GM18907 (cell line): ENCODE measurements at regions not wholly inside any gene's neighbourhood (a gene's known extent, or its start where the extent isn't known, plus 50 kb on each side); places are given as distances from the start of the nearest gene placed in this dataset.

Source experiments
- ATAC-seq: cut with Tn5 transposase; IDR thresholded peaks from one replicate; pipeline ENCODE4 v1.9.1; 2021; ENCODE audit warnings: mild to moderate bottlenecking, moderate library complexity; ENCODE audit not compliant: unreplicated experiment

- no peak for ATAC-seq
Observed at GRCh38 chr16:64312980-64313379, 808.9 kb downstream of the CDH11 start.

DNA sequence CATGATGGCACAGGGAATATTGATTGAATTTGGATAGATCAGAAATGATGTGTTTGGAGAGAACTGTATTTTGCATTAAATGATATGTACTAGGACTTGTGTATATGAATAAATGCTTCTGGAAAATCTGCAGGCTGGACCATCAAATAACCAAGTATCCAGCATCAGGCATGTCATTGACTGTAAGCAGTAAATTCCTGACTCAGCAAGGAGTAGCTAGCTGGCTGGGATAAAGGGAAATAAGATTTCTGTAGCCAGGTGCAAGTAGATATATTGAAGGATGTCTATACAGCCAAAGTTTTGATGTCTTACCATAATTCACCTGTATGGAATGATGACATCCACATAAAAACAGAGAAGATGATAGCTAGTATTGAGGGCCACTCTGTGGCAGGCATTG is 809.6 kb downstream of the CDH11 start:
- no peak for ATAC-seq

GRCh38 chr16:64311241-64311640 is 810.6 kb downstream of the CDH11 start:
- no peak for ATAC-seq

- ATAC-seq: no peak
Observed at GRCh38 chr16:64309398-64310110, 812.3 kb downstream of the CDH11 start.

- ATAC-seq: no peak
Observed at GRCh38 chr16:64308721-64309120, 813.1 kb downstream of the CDH11 start.

DNA sequence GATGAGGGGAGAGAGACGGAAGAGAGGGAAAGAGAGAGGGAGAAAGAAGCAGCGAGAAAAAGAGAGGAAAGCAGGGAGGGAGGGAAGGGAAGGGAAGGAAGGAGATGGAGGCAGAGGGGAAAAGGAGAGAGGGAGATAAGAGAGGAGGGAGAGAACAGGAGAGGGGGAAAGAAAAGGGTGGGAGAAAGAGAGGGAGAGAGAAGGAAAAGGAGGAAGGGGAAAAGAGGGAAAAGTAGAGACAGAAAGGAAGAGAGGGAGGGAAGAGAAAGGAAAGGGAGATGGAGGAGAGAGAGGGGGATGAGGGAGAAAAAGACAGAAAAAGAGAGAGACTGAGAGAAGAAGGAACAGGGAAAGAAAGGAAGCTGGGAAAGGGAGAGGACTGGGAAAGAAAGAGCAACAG is 814.4 kb downstream of the CDH11 start:
- ATAC-seq: no peak

DNA sequence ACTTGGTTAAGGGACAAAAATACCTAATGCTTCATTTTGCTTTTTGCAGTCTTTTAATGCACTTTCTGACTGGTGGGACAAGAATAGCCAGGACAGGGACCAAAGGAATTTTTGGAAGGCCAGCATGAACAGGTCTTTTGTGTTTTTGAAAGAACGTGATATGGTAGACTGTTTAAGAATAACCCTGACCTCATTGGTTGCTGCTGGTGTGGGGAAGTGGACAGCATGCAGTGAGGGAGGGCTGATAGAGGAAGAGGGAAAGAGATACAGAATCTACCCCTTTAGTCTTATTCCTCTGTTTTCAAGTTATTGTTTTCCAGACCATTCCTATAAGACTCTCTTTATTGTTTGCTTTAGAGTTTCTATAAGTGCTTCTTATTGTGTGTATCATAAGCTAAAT is 816.2 kb downstream of the CDH11 start:
- no peak for ATAC-seq

- ATAC-seq: no peak
Observed at GRCh38 chr16:64304951-64305350, 816.9 kb downstream of the CDH11 start.

DNA sequence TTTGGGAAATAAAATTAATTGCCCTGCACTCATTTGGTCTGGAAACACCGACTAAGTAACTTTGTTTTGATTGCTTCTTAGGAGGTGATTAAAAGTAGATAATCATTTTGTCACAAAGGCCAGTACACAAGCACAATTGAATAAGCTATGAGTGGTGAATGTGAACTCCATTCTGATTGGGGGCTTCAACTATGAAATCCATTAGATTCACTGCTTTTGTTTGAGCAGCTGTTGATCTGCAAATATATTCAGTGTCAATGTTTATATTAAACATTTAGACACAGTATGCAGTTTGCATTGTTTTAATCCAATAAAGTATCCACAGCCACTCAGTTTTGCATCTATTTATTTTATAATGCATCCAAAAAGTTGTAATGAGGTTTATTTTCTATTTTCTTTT is 817.5 kb downstream of the CDH11 start:
- no peak for ATAC-seq

GRCh38 chr16:64297863-64298600 is 823.8 kb downstream of the CDH11 start:
- ATAC-seq: no peak

DNA sequence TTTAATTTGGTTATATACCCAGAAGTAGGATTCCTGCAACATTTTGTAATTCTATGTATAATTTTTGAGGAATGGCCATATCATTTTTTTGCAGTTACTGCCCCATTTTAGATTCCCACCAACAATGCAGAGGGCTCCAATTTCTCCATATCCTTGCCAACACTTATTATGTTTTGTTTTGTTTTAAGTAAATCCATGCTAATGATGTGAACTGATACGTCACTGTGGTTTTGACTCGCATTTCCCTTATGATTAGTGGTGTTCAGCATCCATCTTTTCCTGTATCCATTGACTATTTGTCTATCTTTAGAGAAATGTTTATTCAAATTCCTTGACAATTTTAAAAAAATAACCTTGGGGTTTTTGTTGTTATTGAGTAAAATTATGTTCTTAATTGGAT is 826.4 kb downstream of the CDH11 start:
- no peak for ATAC-seq

DNA sequence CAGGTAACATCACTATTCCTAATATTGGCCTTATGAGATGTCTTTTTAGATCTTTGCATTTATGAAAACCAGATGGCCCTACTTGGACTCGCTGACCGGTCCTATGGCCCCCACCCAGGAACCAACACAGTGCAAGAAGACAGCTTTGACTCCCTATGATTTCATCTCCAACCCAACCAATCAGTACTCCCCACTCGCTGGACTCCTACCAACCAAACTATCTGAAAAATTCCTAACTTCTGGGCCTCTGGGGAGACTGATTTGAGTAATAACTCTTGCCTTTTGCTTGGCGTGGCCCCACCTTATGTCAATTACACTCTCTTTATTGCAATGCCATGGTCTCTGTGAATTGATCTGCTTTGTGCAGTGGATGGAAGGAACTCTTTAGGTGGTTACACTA is 828.9 kb downstream of the CDH11 start:
- ATAC-seq: no peak

GRCh38 chr16:64292161-64292560 is 829.7 kb downstream of the CDH11 start:
- ATAC-seq: no peak

- no peak for ATAC-seq
Observed at GRCh38 chr16:64290461-64290860, 831.4 kb downstream of the CDH11 start.

DNA sequence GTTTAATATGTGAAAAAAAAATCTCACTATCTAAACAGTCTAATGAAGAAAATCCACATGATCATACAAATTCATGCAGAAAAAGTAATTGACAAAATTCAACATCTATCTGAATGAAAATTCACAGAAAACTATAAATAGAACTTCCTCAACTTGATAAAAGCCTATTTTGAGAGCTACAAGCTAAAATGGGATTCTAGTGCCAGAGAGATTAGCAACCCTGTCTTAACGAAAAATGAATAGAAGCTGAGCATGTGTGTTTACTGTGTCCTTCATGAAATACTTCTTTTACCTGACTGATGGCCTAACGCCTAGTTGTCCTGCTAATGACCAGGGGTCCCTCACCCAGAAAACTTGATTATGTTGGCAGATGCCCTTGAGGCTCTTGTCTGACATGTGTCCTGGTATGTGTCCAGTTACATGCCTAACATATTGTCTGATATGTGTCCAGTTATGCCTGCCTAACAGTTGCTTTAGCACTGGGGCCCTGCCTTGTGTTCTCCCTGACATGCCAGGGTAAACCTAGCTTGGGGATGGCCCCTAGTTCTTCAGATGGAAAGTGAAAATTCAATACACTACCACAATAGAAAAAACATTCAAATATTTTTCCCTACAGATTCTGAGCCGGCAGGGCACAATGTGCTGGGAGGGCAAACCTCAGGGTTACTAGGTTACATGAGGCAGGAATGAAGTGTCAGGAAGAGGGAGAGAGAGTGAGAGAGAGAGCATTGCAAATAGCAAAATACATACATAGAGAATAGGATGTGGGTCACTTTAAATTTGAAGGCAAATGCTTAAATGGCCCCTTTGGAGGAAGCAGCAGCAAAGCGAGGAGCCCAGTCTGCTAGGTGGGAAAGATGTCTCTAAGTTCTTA is 834.0 kb downstream of the CDH11 start:
- ATAC-seq: no peak

GRCh38 chr16:64282181-64282580 is 839.7 kb downstream of the CDH11 start:
- ATAC-seq: no peak

GRCh38 chr16:64280317-64280716 is 841.5 kb downstream of the CDH11 start:
- no peak for ATAC-seq

DNA sequence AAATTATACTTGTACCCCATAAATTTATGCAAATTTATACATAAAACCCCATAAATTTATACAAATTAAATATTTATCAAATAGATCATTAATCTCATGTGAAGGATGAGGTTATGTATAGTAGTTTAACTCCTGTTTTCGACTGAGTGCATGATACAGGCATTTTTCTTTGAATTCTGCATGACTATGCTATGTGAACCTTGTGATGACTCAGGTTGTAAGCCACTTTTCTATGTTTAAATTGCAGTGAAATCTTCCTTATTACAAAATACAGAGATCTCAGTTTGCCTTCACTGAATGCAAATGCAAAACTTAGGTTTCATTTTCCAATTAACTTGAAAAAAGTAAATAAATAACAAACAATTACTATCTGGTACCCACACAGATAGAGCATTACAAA is 843.7 kb downstream of the CDH11 start:
- ATAC-seq: no peak

- no peak for ATAC-seq
Observed at GRCh38 chr16:64276646-64277045, 845.2 kb downstream of the CDH11 start.

GRCh38 chr16:64272028-64272427 is 849.8 kb downstream of the CDH11 start:
- no peak for ATAC-seq

- no peak for ATAC-seq
Observed at GRCh38 chr16:64269756-64270155, 852.1 kb downstream of the CDH11 start.

- no peak for ATAC-seq
Observed at GRCh38 chr16:64265756-64266155, 856.1 kb downstream of the CDH11 start.
